ENCODE measurements at regions not wholly inside any gene's neighbourhood (a gene's known extent, or its start where the extent isn't known, plus 50 kb on each side); places are given as distances from the start of the nearest gene placed in this dataset.

- no peak for DNase-seq (ENCODE audit: low read depth)
- TF ChIP-seq CTCF (conservative IDR thresholded peaks at IDR 0.05; ENCODE audit: low read depth, low read length) = no peak
- H3K4me3 ChIP-seq (ENCODE audit: low read depth, low read length) = no peak overlapping the region
Observed at GRCh38 chr20:10769700-10770099, 95.9 kb upstream of the JAG1 start.

- DNase-seq (ENCODE audit: low read depth) = no peak
- H3K4me3 ChIP-seq (ENCODE audit: low read depth, low read length) = no peak overlapping the region
- TF ChIP-seq CTCF (conservative IDR thresholded peaks at IDR 0.05; ENCODE audit: low read depth, low read length) = no peak
Observed at GRCh38 chr20:10770753-10771152, 97.0 kb upstream of the JAG1 start.

- no peak overlapping the region for H3K4me3 ChIP-seq (ENCODE audit: low read depth, low read length)
- DNase-seq (ENCODE audit: low read depth) = no peak
- no peak for TF ChIP-seq CTCF (conservative IDR thresholded peaks at IDR 0.05; ENCODE audit: low read depth, low read length)
Observed at GRCh38 chr20:10771435-10772140, 97.8 kb upstream of the JAG1 start.

- no peak for DNase-seq (ENCODE audit: low read depth)
- H3K4me3 ChIP-seq (ENCODE audit: low read depth, low read length) = no peak overlapping the region
- TF ChIP-seq CTCF (conservative IDR thresholded peaks at IDR 0.05; ENCODE audit: low read depth, low read length) = no peak
Observed at GRCh38 chr20:10774357-10774943, 100.7 kb upstream of the JAG1 start.

GRCh38 chr20:10777710-10778109 lies 103.9 kb upstream of the JAG1 start:
- no peak for DNase-seq (ENCODE audit: low read depth)
- H3K4me3 ChIP-seq (ENCODE audit: low read depth, low read length) = no peak overlapping the region
- no peak for TF ChIP-seq CTCF (conservative IDR thresholded peaks at IDR 0.05; ENCODE audit: low read depth, low read length)

GRCh38 chr20:10779911-10780310 lies 106.1 kb upstream of the JAG1 start:
- H3K4me3 ChIP-seq (ENCODE audit: low read depth, low read length) = no peak overlapping the region
- TF ChIP-seq CTCF (conservative IDR thresholded peaks at IDR 0.05; ENCODE audit: low read depth, low read length) = no peak
- DNase-seq (ENCODE audit: low read depth) = no peak

GRCh38 chr20:10780901-10781300 lies 107.1 kb upstream of the JAG1 start:
- no peak overlapping the region for H3K4me3 ChIP-seq (ENCODE audit: low read depth, low read length)
- TF ChIP-seq CTCF (conservative IDR thresholded peaks at IDR 0.05; ENCODE audit: low read depth, low read length) = no peak
- DNase-seq (ENCODE audit: low read depth) = no peak
